KBM-7 (cell line): ENCODE measurements at regions not wholly inside any gene's neighbourhood (a gene's known extent, or its start where the extent isn't known, plus 50 kb on each side); places are given as distances from the start of the nearest gene placed in this dataset.
"Not testable (repeated sequence)": the region's sequence is repeated elsewhere in the genome, so short reads cannot be mapped to it uniquely, and the experiment has no call there.

ENCODE experiments used
- DNase-seq: peaks from one replicate; pipeline ENCODE4 v3.0.0-alpha.2; 2015
- in situ Hi-C: fragments of 300-500 bp; cut with MboI; formaldehyde crosslinking; loops from 2 replicates; pipeline ENCODE4 v1.14.3; 2020; ENCODE audit warnings: low sequenced_read_pairs, low pct_unique_long_range_greater_than_20kb, mixed read lengths

- DNase-seq = no peak
- in situ Hi-C loops = no loop called here
Measured at GRCh38 chr22:48622891-48623545, 1204.7 kb downstream of the BRD1 start.

DNA sequence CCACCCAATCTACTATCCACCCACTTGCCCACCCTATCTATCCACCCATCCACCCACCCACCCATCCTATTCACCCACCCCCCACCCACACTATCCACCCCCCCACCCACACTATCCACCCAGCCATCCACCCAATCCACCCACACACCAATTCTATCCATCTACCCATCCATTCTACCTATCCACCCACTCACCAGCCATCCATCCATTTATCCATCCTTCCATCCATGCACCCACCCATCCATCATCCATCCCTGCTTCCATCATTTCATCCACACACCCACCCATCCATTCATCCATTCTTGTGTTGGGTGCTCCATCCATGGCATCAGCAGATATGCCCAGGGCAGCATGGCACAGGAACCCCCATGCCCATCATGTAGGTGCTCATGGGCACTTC is 1206.6 kb downstream of the BRD1 start:
- in situ Hi-C loops = no loop called here
- no peak for DNase-seq

DNA sequence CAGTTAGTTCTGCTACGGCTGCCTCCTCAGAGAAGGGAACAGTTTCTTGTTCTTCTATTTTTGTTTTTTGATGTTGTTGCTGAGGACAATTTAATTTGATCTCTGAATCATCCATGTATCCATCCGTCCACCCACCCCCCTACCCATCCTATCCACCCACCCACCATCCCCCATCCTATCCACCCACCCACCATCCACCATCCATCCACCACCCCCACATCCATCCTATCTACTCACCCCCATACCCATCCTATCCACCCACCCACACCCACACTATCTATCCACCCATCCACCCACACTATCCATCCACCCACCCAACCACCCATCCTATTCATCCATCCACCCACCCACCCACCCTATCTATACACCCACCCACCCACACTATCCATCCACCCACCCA is 1207.2 kb downstream of the BRD1 start:
- in situ Hi-C loops, DNase-seq: not testable (repeated sequence)

GRCh38 chr22:48619721-48620120 is 1208.0 kb downstream of the BRD1 start:
- in situ Hi-C loops = no loop called here
- DNase-seq = no peak

GRCh38 chr22:48618326-48618725 is 1209.3 kb downstream of the BRD1 start:
- in situ Hi-C loops = no loop called here
- no peak for DNase-seq

DNA sequence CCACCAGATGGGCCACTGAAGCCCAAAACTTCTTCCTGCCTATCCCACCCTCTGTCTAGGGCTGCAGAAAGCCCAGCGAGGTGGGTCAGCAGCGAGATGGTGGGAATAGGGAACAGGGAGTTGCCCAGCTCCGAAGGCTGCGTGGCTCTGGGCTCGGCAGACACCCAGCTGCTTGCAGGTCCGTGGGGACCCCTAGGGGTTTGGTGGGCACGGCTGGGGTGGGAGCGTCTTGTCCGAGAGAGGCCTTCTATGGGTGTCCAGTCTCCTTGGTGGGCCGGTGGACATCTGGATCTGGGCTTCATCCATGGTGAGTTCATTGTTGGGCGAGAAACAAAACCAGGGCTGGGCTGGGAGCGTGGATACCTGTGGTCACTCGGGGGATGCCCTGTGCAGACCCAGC is 1211.0 kb downstream of the BRD1 start:
- in situ Hi-C loops = no loop called here

DNA sequence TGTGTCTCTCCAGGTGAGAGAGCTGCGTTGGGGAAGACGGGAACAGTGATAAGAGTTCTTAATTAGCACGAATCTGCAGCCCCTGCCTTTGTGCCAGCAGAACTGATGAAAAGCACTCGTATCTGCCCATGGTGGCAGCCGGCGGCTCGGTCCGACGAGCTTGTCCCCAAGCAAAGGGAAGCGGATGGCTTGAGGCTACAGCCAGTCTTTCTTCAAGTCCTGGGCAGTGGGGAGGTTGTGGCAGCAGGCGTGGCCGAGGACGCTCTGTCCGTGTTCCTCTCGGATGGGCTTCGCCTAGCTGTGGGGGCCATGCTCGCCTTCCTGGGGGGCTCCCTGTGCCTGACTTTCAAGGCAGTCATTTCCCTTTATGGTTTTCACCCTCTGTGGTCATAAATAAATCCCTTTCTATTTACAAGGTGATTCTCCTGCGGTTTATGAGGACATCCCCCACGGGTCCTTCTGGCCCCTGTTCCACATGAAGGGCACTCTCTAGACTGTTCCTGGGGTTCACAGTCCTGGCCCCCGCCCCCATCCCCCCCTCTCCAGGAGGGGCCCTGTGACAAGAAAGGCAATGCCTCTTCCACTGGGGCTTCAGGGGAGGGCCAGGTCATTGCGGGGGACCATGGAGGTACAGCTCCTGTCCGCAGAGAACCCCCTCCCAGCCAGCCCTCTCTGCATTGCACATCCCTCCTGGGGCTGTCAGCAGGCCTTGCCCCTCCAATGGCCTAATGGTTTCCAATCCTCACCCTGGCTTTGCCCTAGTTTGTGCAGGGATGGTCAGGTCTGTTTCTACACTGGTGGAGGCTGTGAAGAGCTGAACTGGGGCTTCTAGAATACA is 1212.3 kb downstream of the BRD1 start:
- DNase-seq = no peak

More for the DNA sequence above, 1211.0 kb downstream of the BRD1 start:
- no peak for DNase-seq

DNA sequence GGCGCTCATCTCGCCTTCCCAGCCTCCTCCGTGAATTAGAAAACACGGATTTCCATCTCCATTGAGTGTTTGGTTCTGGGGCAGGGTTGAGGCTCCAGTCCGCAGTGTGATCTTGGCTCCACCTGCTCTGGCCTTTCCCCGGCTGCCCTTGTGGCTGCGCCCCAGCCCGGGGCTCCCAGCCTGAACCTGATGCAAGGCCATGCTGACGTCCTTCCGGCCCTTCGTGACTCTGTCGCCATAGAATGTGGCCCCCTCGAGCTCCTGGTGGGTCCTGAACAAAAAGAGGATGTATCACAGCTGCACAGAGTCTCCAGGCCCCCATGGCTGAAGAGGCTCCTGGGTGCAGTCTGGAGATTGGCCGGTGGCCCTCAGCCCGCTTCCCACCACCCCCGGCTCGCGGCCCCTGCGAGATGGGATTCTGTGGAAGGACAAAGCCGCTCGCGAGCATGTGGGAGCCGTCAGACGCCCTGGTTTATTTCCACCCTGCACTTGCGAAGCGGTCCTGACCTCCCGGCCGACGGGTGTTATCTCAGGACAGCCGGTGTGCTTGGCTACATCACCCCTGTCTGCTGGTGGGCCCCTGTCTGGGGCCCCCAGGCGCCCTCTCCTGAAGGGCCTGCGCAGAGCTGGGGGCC is 1214.0 kb downstream of the BRD1 start:
- in situ Hi-C loops = no loop called here
- DNase-seq = no peak

More for the DNA sequence above, 1212.3 kb downstream of the BRD1 start:
- in situ Hi-C loops = no loop called here

DNA sequence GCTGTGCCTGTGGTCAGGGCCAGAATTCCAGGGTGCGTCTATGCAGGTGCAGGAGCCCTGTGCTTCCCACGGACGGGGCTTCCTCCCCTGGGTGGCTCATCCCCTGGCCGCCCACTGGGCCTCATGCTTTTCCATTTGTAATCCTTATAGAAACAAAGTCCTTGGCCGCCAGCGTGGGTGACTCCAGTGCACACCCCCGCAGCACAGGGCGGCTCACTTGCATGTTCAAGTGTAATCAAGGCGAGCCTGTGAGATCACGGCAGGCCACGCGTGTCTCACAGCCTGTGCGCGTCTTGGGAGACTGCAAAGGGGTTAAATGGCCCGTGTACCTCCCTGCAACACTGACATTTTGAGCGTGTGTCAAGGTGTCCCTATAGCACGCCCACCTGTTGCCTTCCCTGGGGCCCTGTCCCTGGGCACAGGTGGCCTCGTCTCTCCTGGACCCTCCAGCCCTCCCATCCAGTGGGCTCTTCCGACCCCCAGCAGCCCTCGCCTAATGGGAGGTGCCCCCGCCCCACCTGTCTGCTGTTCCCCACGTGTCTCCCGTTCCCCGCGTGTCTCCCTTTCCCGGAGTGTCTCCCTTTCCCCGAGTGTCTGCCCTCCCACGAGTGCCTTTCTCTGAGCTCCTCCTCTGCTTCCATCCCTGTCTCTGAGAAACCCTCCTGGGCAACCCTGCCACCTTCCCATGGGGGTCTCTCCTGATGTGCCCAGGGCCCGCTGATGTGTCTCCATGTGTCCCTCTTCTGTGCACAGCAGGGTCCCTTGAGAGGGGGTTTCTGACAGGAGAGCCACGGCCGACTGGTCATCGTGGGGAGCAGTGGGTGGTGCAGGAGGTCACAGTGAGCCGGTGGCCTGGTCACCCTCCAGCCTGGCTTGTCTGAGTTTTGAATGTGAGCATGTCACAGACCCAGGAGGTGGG is 1215.3 kb downstream of the BRD1 start:
- in situ Hi-C loops = no loop called here
- DNase-seq = no peak

- in situ Hi-C loops = no loop called here
- no peak for DNase-seq
Measured at GRCh38 chr22:48609279-48609865, 1218.3 kb downstream of the BRD1 start.

DNA sequence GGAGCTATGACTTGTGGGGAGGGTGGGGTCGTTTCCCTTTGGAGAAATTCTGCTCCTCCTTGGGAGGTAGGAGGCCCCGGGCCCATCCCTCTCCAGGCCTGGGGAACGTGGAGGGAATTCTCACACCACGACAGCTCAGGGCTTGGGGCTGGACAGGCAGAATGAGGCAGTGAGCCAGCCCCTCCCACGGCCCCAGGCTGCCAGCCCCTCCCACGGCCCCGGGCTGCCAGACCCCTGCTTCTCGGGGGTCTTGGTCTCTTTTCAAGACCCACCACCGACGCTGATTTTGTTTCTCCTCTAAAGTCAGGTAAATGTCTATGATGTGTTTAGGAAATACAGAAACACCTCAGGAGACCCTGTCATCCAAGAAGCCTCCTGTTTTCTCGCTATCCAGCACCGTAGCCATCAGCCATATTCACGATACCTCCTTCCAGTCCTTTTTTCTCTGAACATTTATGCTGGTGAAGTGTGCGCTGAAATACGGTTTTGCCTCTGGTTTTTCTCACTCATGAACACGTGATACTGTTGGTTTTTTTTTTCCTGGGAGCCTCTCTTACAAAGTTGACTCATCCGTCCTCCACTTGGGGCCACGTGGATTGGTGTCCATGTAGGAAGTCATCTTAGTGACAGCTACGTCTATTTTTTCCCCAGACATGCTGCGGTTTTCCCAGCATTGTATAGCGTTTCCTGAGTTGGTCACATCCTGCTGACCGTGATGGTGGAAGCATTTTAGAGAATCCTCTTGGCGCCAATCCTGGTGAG is 1219.6 kb downstream of the BRD1 start:
- DNase-seq = no peak
- in situ Hi-C loops = no loop called here

- DNase-seq = no peak
- in situ Hi-C loops = no loop called here
Measured at GRCh38 chr22:48606684-48607307, 1220.9 kb downstream of the BRD1 start.

GRCh38 chr22:48605856-48606481 is 1221.7 kb downstream of the BRD1 start:
- in situ Hi-C loops = no loop called here
- DNase-seq = no peak

DNA sequence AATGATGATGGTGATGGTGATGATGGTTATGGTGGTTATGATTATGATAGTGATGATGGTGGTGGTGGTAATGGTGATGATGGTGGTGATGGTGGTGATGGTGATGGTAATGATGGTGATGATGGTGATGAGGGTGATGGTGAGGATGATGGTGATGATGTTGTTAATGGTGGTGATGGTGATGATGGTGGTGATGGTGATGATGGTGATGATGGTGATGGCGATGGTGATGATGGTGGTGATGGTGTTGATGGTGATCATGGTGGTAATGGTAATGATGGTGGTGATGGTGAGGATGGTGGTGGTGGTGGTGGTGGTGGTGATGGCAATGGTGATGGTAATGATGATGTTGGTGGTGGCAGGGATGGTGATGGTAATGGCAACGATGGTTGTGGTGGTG is 1222.5 kb downstream of the BRD1 start:
- DNase-seq = no peak
- in situ Hi-C loops = no loop called here

GRCh38 chr22:48603621-48604320 is 1223.9 kb downstream of the BRD1 start:
- DNase-seq = no peak
- in situ Hi-C loops = no loop called here

GRCh38 chr22:48602805-48603518 is 1224.7 kb downstream of the BRD1 start:
- in situ Hi-C loops = no loop called here
- no peak for DNase-seq
